ENCODE measurements at regions not wholly inside any gene's neighbourhood (a gene's known extent, or its start where the extent isn't known, plus 50 kb on each side); places are given as distances from the start of the nearest gene placed in this dataset.

- DNase-seq (ENCODE audit: low spot score), result peak; percentile 89
These were observed 206.6 kb upstream of the RFX3 start for GRCh38 chr9:3732077-3733038.

DNA sequence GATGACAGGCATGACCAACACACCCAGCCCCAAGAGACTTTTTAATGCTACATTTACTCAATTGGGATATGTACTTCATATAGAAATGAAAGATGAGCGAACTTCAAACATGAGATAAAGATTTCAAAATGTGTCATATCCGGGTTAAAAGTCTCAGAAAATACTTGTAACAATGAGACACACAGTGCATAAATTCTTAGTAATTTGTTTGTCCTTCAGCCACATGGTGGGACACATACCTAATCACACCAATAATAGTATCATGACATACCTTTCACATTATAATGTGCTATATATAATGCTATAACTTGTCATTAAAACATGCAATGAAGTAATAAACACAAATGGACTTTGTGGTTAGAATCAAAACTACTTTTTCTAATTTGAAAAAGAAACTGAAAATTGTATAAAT lies 204.7 kb upstream of the RFX3 start:
- no peak for DNase-seq (ENCODE audit: low spot score)

DNA sequence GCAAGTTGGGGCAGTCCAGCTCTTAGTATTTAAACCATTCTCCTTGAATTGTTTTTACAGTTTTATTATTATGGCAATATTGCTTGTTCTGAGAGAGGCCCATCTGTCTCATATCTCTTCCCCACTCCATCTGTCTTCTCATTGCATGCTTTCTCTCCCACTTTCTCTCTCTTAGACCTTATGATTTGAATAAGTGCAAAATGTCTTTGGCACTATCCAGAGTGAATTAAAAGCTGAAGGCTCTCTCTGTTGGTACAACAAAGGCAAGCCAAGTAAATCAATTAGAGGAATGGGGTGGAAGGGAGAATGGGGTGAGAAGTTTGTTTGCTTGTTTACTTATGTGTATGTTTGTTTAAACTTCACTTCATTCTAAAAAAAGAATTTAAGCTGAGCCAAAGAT lies 195.3 kb upstream of the RFX3 start:
- DNase-seq (ENCODE audit: low spot score), result no peak

DNA sequence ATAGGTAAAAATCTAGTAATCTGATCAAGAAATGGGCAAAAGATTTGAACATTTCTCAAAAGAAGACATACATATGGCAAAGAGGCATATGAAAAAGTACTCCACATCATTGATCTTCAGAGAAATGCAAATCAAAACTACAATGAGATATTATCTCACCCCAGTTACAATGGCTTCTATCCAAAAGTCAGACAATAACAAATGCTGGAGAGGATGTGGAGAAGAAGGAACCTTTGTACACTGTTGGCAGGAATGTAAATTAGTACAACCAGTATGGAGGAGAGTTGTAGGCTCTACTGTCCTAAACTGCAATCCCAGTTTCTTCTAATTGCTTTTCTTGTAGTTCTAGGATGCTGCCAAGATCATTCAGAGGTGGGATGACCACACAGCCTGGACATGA lies 193.5 kb upstream of the RFX3 start:
- DNase-seq (ENCODE audit: low spot score), result no peak

- DNase-seq (ENCODE audit: low spot score), result no peak
These were observed 190.6 kb upstream of the RFX3 start for GRCh38 chr9:3716415-3716814.

DNA sequence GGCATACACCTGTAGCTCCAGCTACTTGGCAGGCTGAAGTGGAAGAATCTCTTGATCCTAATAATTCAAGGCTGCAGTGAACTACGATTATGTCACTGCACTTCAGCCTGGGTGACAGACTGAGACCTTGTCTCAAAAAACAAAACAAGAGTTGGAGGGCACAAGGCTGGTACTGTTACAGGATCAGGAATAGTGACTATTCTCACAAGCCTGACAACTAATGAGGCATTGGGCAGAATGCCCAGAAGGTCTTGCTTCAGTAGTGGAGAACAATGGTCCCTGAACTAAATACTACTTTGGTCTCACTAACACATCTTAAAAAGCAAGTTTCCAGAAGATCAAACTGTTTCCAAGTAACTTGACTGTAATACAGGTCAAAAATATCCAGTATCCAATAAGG lies 182.9 kb upstream of the RFX3 start:
- DNase-seq (ENCODE audit: low spot score), result no peak

- no peak for DNase-seq (ENCODE audit: low spot score)
These were observed 179.1 kb upstream of the RFX3 start for GRCh38 chr9:3704890-3705289.

DNA sequence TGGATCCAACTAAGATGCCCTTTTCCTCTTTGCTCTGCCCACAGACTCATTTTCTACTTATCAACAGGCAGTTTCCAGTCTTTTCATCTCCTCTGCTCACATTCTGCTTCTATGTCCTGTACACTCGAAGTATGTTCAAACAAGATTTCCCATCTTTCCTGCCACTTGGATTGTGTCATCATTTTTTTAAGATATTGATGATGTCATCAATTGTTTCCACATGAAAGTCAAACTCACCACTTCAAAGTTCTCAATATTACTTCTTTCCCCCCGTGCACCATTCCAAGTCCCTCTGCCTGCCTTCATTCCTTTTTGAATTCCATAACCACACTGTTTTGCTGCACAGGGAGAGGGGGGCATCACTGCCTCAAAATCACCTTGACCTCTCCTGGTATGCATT lies 175.0 kb upstream of the RFX3 start:
- DNase-seq (ENCODE audit: low spot score), result no peak

DNA sequence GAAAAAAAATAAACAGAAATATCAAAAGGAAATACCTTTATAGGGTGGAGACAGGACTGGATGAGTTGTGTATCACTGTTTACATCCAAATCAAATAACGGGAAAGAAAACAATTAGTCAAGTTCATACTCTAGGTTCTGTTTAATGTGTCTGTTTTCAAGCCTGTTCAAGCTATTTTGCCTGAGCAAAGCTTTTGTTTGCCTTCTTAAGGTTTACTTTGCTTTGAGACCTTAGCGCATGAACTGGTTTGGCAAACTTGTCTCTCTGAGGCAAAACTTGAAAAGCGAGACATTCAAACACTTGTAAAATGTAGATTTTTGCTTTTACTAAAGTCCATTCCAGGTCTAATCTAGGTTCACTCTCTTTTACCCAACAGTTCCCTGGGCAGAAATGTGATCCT lies 174.1 kb upstream of the RFX3 start:
- no peak for DNase-seq (ENCODE audit: low spot score)

DNA sequence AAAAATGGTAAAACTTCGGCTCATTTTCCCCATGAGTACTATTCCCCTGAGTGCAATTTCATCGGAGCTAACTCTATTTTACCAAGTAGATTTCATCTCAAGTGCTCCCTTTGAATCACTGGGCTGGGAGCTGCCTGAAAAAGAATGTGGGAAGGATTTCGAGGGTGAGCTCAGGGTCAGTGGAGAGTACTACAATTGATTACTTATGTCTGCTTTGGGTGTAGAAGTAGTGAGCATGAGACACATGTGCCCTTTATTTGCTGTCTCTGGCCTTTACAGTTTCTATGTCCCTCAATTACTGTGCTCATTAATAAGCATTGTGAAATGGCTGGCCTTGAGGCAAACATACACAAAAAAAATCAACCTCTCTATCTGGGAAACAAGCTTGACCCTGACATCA lies 172.7 kb upstream of the RFX3 start:
- DNase-seq (ENCODE audit: low spot score), result no peak

GRCh38 chr9:3698076-3698475 lies 172.3 kb upstream of the RFX3 start:
- no peak for DNase-seq (ENCODE audit: low spot score)

- no peak for DNase-seq (ENCODE audit: low spot score)
These were observed 170.6 kb upstream of the RFX3 start for GRCh38 chr9:3696368-3696767.

DNA sequence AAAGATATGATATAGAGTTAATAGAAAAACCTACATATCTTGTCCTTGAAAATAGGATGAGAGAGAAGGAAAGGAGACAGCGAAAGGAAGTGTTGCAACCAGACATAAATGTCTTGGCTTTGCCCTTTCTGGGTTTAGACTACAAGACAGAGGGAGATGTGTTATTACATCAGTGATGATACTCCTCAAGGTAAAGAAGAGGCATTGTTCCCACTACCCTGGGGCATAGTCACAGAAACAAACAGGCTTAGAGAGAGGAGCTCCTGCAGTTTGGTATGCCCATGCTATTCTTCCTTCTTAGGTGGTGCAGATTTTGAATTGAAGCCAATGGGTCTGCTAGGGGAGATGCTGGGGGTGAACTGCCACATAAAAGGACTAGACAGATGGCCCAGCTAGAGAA lies 166.8 kb upstream of the RFX3 start:
- DNase-seq (ENCODE audit: low spot score), result no peak

DNA sequence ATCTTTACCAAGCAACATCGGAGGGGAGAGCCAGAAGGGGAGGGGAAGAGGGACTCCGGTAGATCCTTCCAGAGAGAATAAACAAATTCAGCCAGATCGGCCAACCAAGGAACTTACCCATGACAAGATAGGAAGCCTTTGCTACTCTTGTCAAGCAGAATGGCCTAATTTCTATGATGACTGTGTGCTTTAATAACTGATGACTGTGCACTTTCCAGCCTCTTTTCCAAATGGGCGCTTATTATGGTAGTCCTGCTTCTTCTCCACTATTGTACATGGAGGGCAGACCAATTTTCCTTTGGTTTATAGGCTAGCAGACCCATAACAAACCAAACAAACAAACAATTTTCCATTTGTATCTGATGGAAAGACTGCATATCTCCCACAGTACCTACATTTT lies 163.8 kb upstream of the RFX3 start:
- DNase-seq (ENCODE audit: low spot score), result no peak

DNA sequence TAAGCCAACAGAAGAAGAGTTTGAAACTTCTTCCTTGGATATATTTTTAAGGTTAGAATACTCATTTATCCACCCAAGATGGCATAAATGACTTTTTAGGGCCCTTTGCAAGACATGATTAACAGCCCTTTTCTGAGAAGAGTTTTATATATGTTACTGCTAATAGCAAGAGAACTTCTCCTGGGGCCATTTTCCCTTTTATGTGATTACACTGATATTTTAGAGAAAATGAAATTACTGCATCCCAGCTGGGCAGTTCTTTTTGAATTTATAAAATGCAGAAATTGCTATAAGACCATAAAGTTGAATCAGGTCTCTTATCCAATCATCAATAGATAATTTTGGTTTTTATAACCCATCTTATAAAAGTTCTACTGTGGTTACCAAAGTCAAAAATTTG lies 161.3 kb upstream of the RFX3 start:
- DNase-seq (ENCODE audit: low spot score), result no peak

GRCh38 chr9:3682186-3682585 lies 156.4 kb upstream of the RFX3 start:
- no peak for DNase-seq (ENCODE audit: low spot score)

GRCh38 chr9:3677541-3677940 lies 151.7 kb upstream of the RFX3 start:
- no peak for DNase-seq (ENCODE audit: low spot score)

DNA sequence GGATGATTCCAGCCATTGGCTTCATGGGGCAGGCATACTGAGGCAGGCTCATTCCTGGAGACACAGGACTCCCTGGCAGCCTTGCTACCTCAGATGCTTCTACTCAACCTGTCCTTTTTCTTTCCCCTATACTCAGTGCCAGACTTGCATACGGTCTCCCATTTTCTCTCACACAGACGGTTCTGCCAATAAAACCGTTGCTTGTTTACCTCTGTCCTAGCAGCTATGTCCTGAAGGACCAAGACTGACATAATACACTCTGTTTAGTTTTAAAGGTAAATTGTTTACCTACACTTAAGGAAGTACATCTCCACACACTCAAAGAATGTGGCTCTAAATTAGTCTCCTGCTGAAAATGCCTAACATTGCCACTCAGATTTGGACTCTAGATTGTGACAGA lies 151.0 kb upstream of the RFX3 start:
- DNase-seq (ENCODE audit: low spot score), result no peak

DNA sequence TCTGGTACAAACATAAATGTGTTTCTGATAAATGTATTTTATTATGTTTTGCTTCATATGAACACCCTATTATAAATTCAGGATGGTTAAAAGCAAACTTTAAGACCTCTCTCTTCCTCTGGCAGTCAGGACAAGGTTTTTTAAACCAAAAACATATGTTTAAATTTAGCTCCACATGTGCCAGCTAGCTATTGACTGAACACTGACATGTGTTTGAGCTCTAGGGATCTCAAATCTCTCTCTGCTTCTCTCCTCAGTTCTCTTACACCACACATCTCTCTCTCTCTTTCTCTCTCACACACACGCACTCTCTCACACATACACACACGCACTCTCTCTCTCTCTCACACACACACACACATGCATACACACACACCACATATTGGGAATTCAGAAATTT lies 150.1 kb upstream of the RFX3 start:
- no peak for DNase-seq (ENCODE audit: low spot score)

DNA sequence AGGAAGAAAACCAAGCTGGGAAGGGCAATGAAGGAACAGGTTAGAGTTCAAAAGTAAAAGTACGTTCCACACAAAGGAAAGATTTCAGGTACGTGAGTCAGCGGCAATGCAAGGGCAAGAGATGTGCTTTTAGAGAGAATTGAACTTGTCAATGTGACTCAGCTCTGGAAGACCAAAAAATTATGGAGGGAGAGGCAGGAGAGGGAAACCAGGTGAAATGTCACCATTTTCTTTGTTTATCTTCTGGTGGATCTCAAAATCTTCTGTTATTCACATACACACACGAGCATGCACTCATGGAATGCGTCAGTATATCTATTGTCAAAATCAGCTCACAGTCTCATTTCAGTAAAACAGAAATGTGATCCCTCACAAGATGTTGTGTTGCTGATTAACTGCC lies 148.8 kb upstream of the RFX3 start:
- DNase-seq (ENCODE audit: low spot score), result no peak

DNA sequence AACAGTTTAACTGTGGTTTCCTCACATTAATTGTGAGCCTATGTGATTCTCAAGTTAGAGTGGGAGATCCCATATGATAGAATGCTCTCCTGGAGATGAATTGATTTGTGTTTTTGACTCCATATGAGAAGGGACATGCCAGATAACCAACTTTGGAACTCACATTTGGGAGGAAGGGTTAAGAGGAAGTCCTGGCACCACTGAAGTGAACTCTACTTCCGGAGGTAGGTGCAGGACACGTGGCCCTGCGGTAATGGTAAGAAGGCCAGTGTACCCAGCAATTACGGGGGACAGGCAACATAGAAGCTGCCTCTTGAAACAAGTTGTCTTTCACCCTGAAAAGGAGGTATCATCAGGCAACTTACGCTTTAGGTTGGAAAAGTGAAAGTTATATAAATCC lies 146.6 kb upstream of the RFX3 start:
- DNase-seq (ENCODE audit: low spot score), result no peak

- DNase-seq (ENCODE audit: low spot score), result no peak
These were observed 138.2 kb upstream of the RFX3 start for GRCh38 chr9:3664044-3664443.

- no peak for DNase-seq (ENCODE audit: low spot score)
These were observed 136.9 kb upstream of the RFX3 start for GRCh38 chr9:3662671-3663070.

- no peak for DNase-seq (ENCODE audit: low spot score)
These were observed 135.1 kb upstream of the RFX3 start for GRCh38 chr9:3660936-3661335.
